IMR-90 (cell line): ENCODE measurements at regions not wholly inside any gene's neighbourhood (a gene's known extent, or its start where the extent isn't known, plus 50 kb on each side); places are given as distances from the start of the nearest gene placed in this dataset.

Experiments used
- CTCF ChIP-seq: conservative IDR thresholded peaks from 2 replicates; pipeline ENCODE4 v1.5.1; 2012; ENCODE audit warnings: mild to moderate bottlenecking, low read depth, low read length, improper control_type of control experiment
- MAFK ChIP-seq: IDR thresholded peaks from 2 replicates; pipeline ENCODE4 v1.6.1; 2012; ENCODE audit warnings: low read depth, low read length, improper control_type of control experiment
- POLR2A ChIP-seq: IDR thresholded peaks from 2 replicates; pipeline ENCODE4 v1.6.1; 2012; ENCODE audit warnings: mild to moderate bottlenecking, low read depth, low read length
- RAD21 ChIP-seq: IDR thresholded peaks from 2 replicates; pipeline ENCODE4 v1.6.1; 2012; ENCODE audit warnings: low read length, improper control_type of control experiment
- RFX5 ChIP-seq: IDR thresholded peaks from 2 replicates; pipeline ENCODE4 v1.8.0; 2012; ENCODE audit warnings: low read depth, mild to moderate bottlenecking, low read length, moderate library complexity

GRCh38 chr5:159762921-159763320 is 153.4 kb upstream of the ADRA1B start:
- TF ChIP-seq RFX5 = no peak
- TF ChIP-seq CTCF = no peak
- no peak for TF ChIP-seq RAD21
- no peak for TF ChIP-seq MAFK
- TF ChIP-seq POLR2A = no peak
